ENCODE measurements at regions not wholly inside any gene's neighbourhood (a gene's known extent, or its start where the extent isn't known, plus 50 kb on each side); places are given as distances from the start of the nearest gene placed in this dataset.

DNA sequence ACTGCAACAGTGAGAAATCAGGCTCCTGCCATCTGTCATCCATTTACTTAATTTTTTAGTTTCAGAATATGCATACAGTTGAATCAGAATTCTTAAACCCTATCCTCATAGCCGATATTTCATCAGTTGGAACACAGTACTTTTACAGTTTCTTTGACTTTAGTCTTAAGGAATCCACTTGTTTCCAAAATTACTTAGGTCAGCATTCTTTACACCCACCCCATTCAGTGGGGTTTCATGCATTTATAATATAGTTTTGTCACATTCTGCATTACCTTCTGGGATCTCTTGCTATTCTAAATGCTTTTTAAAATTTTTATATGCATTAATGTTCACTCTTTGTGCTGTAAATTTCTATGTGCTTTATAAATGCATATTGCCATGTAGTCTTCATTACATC lies 400.4 kb upstream of the LRRTM4 start:
- TF ChIP-seq, protein P1, sequence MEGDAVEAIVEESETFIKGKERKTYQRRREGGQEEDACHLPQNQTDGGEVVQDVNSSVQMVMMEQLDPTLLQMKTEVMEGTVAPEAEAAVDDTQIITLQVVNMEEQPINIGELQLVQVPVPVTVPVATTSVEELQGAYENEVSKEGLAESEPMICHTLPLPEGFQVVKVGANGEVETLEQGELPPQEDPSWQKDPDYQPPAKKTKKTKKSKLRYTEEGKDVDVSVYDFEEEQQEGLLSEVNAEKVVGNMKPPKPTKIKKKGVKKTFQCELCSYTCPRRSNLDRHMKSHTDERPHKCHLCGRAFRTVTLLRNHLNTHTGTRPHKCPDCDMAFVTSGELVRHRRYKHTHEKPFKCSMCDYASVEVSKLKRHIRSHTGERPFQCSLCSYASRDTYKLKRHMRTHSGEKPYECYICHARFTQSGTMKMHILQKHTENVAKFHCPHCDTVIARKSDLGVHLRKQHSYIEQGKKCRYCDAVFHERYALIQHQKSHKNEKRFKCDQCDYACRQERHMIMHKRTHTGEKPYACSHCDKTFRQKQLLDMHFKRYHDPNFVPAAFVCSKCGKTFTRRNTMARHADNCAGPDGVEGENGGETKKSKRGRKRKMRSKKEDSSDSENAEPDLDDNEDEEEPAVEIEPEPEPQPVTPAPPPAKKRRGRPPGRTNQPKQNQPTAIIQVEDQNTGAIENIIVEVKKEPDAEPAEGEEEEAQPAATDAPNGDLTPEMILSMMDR (conservative IDR thresholded peaks at IDR 0.05) = no peak
- H3K27ac Mint-ChIP-seq = no peak overlapping the region
- 77 to 88% methylated on average over 1 of the region's 1 CpG for WGBS, 2 experiments (ENCODE audit: insufficient coverage in 1 of 2, insufficient read length in 1 of 2)
- DNase-seq = no peak
- H3K9ac ChIP-seq (ENCODE audit: extremely low read depth, low read length, poor library complexity, severe bottlenecking) = no peak overlapping the region
- H3K4me3 Mint-ChIP-seq = no peak overlapping the region
- no peaks in the 10 kb centered on the region for H3K27me3 ChIP-seq (ENCODE audit: control insufficient read depth, insufficient read depth, low read length, poor library complexity, severe bottlenecking)
- H3K4me3 ChIP-seq (ENCODE audit: low read length) = no peak overlapping the region
- H3K36me3 Mint-ChIP-seq (ENCODE audit: low read depth) = no peaks in the 10 kb centered on the region
- no peaks in the 10 kb centered on the region for H3K4me1 Mint-ChIP-seq
- H3K9me3 ChIP-seq (ENCODE audit: control insufficient read depth, low read length) = peaks cover 14% of the 10 kb centered on the region
- no peaks in the 10 kb centered on the region for H3K4me1 ChIP-seq (ENCODE audit: control insufficient read depth, insufficient read depth, low read length)
- H3K27ac ChIP-seq (ENCODE audit: low read depth, low read length) = no peak overlapping the region
- no peaks in the 10 kb centered on the region for H3K27me3 Mint-ChIP-seq (ENCODE audit: insufficient read depth)
- H3K9me3 Mint-ChIP-seq = no peaks in the 10 kb centered on the region
- H3K36me3 ChIP-seq (ENCODE audit: control insufficient read depth, insufficient read depth, low read length) = no peaks in the 10 kb centered on the region

DNA sequence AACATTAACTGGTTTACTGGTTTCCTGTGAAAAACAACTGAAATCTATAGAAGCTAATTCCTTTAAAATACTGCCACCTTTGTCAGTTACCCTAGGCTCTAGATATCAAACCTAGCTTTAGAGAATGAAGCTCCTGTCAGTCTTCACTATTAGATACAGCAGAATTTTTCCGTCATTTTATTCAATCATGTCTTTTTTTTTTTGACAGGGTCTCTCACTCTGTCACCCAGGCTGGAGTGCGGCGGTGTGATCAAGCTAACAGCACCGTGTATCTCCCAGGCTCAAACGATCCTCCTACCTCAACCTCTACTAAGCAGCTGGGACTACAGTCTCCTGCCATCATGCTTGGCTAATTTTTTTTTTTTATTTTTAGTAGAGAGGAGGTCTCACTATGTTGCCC lies 415.2 kb upstream of the LRRTM4 start:
- 96 to 97% methylated on average over 5 of the region's 5 CpGs for WGBS, 2 experiments (ENCODE audit: insufficient coverage in 1 of 2, insufficient read length in 1 of 2)
- Mint-ChIP-seq H3K27me3 (ENCODE audit: insufficient read depth) (no peaks in the 10 kb centered on the region), H3K4me1 (no peaks in the 10 kb centered on the region), H3K4me3 (no peak overlapping the region), H3K9me3 (peaks cover 13% of the 10 kb centered on the region), H3K36me3 (ENCODE audit: low read depth) (peaks cover 8% of the 10 kb centered on the region), H3K27ac (no peak overlapping the region)
- Histone ChIP-seq H3K36me3 (ENCODE audit: control insufficient read depth, insufficient read depth, low read length) (no peaks in the 10 kb centered on the region), H3K9ac (ENCODE audit: extremely low read depth, low read length, poor library complexity, severe bottlenecking) (no peak overlapping the region), H3K27me3 (ENCODE audit: control insufficient read depth, insufficient read depth, low read length, poor library complexity, severe bottlenecking) (no peaks in the 10 kb centered on the region), H3K4me1 (ENCODE audit: control insufficient read depth, insufficient read depth, low read length) (no peaks in the 10 kb centered on the region), H3K9me3 (ENCODE audit: control insufficient read depth, low read length) (peaks cover 15% of the 10 kb centered on the region), H3K4me3 (ENCODE audit: low read length) (no peak overlapping the region), H3K27ac (ENCODE audit: low read depth, low read length) (no peak overlapping the region)
- TF ChIP-seq, protein P1 (conservative IDR thresholded peaks at IDR 0.05) = no peak
- DNase-seq = no peak

DNA sequence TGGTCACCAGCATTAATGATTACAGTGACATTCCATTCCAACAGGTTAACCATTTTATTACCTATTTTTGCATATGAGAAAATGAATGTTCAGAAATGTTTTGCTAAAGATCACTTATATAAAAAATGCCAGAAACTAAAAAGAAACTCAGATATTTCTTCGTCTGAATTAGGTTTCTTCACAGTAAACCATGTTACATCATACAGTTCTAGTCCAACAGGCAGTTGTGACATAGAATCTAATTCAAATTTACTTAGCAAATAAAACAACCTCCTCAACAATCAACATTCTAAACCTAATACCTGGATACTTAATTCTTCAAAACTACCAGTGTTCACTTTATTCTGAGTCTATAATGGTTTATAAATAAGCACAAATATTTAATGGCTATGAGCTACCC lies 416.3 kb upstream of the LRRTM4 start:
- Histone ChIP-seq H3K9ac (ENCODE audit: extremely low read depth, low read length, poor library complexity, severe bottlenecking) (no peak overlapping the region), H3K27me3 (ENCODE audit: control insufficient read depth, insufficient read depth, low read length, poor library complexity, severe bottlenecking) (no peaks in the 10 kb centered on the region), H3K4me1 (ENCODE audit: control insufficient read depth, insufficient read depth, low read length) (no peaks in the 10 kb centered on the region), H3K4me3 (ENCODE audit: low read length) (no peak overlapping the region), H3K27ac (ENCODE audit: low read depth, low read length) (no peak overlapping the region), H3K36me3 (ENCODE audit: control insufficient read depth, insufficient read depth, low read length) (no peaks in the 10 kb centered on the region), H3K9me3 (ENCODE audit: control insufficient read depth, low read length) (peaks cover 6% of the 10 kb centered on the region)
- no peak for DNase-seq
- peaks cover 5% of the 10 kb centered on the region for H3K9me3 Mint-ChIP-seq
- no peaks in the 10 kb centered on the region for H3K27me3 Mint-ChIP-seq (ENCODE audit: insufficient read depth)
- no peaks in the 10 kb centered on the region for H3K4me1 Mint-ChIP-seq
- TF ChIP-seq, protein P1 (conservative IDR thresholded peaks at IDR 0.05) = no peak
- 75 to 92% methylated on average over 1 of the region's 1 CpG for WGBS, 2 experiments (ENCODE audit: insufficient coverage in 1 of 2, insufficient read length in 1 of 2)
- H3K4me3 Mint-ChIP-seq = no peak overlapping the region
- H3K36me3 Mint-ChIP-seq (ENCODE audit: low read depth) = peaks cover 4% of the 10 kb centered on the region
- H3K27ac Mint-ChIP-seq = no peak overlapping the region
